Fibroblast of lung (primary cell): ENCODE measurements at regions not wholly inside any gene's neighbourhood (a gene's known extent, or its start where the extent isn't known, plus 50 kb on each side); places are given as distances from the start of the nearest gene placed in this dataset.

Experiments used
- DNase-seq, 2 donors: peaks; one replicate each; pipeline versions ENCODE4 v3.0.0 to v3.0.0-alpha.2; 2010; ENCODE audit warnings: low read depth in 2 of 2
- H2AFZ ChIP-seq: 2 replicates; pipeline ENCODE4 v1.5.1; 2012; ENCODE audit warnings: low read length, control low read depth, inconsistent platforms
- H3K27ac ChIP-seq: 2 replicates; pipeline ENCODE4 v1.5.1; 2011; ENCODE audit warnings: low read length, control low read depth; ENCODE audit not compliant: insufficient read depth
- H3K27me3 ChIP-seq: 2 replicates; pipeline ENCODE4 v1.5.1; 2011; ENCODE audit warnings: mild to moderate bottlenecking, low read length; ENCODE audit not compliant: control insufficient read depth, insufficient read depth
- H3K36me3 ChIP-seq: 2 replicates; pipeline ENCODE4 v1.5.1; 2011; ENCODE audit warnings: low read length; ENCODE audit not compliant: control insufficient read depth, insufficient read depth
- H3K4me1 ChIP-seq: 2 replicates; pipeline ENCODE4 v1.5.1; 2011; ENCODE audit warnings: low read length; ENCODE audit not compliant: control insufficient read depth, insufficient read depth; ENCODE audit errors: extremely low read depth
- H3K4me2 ChIP-seq: 2 replicates; pipeline ENCODE4 v1.5.1; 2011; ENCODE audit warnings: low read length, control low read depth; ENCODE audit not compliant: insufficient read depth; ENCODE audit errors: extremely low read depth
- H3K4me3 ChIP-seq, 4 experiments: fragments of 200-600 bp in 1 of 4; sonication (generic) in 1 of 4; replicated peaks in 1 of 4; 2 replicates each; pipeline ENCODE4 v1.5.1; 2011 to 2016; ENCODE audit warnings: low read length in 4 of 4, low read depth in 3 of 4, mild to moderate bottlenecking in 3 of 4, control low read depth in 2 of 4, inconsistent platforms in 1 of 4, mixed read lengths in 1 of 4; ENCODE audit not compliant: insufficient read depth in 1 of 4; ENCODE audit errors: control extremely low read depth in 1 of 4
- H3K79me2 ChIP-seq: 2 replicates; pipeline ENCODE4 v1.5.1; 2012; ENCODE audit warnings: mild to moderate bottlenecking, low read length, inconsistent platforms; ENCODE audit not compliant: control insufficient read depth, insufficient read depth
- H3K9ac ChIP-seq: 2 replicates; pipeline ENCODE4 v1.5.1; 2011; ENCODE audit warnings: mild to moderate bottlenecking, low read length, control low read depth; ENCODE audit not compliant: insufficient read depth
- H3K9me3 ChIP-seq: 2 replicates; pipeline ENCODE4 v1.5.1; 2012; ENCODE audit warnings: low read depth, low read length; ENCODE audit not compliant: control insufficient read depth, insufficient read depth
- H4K20me1 ChIP-seq: 2 replicates; pipeline ENCODE4 v1.5.1; 2011; ENCODE audit warnings: low read length; ENCODE audit not compliant: control insufficient read depth, insufficient read depth; ENCODE audit errors: extremely low read depth
- EZH2 ChIP-seq: IDR thresholded peaks from 2 replicates; pipeline ENCODE4 v1.5.1; 2012; ENCODE audit warnings: low read length, control low read depth, mild to moderate bottlenecking; ENCODE audit errors: missing control alignments
- TF ChIP-seq, protein P1 (sequence below), 2 donors: IDR thresholded peaks in 1 of 2; conservative IDR thresholded peaks in 1 of 2; 1 replicate in 1 of 2; 2 replicates in 1 of 2; pipeline ENCODE4 v1.5.1; 2011 to 2012; ENCODE audit warnings: low read length in 2 of 2, control low read depth in 1 of 2, inconsistent platforms in 1 of 2, low read depth in 1 of 2, mild to moderate bottlenecking in 1 of 2

- no peak overlapping the region for H3K4me2 ChIP-seq
- no peak for TF ChIP-seq EZH2
- TF ChIP-seq, protein P1, sequence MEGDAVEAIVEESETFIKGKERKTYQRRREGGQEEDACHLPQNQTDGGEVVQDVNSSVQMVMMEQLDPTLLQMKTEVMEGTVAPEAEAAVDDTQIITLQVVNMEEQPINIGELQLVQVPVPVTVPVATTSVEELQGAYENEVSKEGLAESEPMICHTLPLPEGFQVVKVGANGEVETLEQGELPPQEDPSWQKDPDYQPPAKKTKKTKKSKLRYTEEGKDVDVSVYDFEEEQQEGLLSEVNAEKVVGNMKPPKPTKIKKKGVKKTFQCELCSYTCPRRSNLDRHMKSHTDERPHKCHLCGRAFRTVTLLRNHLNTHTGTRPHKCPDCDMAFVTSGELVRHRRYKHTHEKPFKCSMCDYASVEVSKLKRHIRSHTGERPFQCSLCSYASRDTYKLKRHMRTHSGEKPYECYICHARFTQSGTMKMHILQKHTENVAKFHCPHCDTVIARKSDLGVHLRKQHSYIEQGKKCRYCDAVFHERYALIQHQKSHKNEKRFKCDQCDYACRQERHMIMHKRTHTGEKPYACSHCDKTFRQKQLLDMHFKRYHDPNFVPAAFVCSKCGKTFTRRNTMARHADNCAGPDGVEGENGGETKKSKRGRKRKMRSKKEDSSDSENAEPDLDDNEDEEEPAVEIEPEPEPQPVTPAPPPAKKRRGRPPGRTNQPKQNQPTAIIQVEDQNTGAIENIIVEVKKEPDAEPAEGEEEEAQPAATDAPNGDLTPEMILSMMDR (conservative IDR thresholded peaks at IDR 0.05 in 1 of 2, IDR thresholded peaks at IDR 0.05 in 1 of 2; ENCODE audit: low read depth in 1 of 2, low read length in 2 of 2), result no peak
- H3K9ac ChIP-seq, result no peak overlapping the region
- H3K79me2 ChIP-seq, result no peaks in the 10 kb centered on the region
- no peaks in the 10 kb centered on the region for H3K27me3 ChIP-seq
- H2AFZ ChIP-seq, result no peak overlapping the region
- no peaks in the 10 kb centered on the region for H3K9me3 ChIP-seq
- no peak overlapping the region for H3K27ac ChIP-seq
- H3K4me1 ChIP-seq, result no peaks in the 10 kb centered on the region
- peak in 1 of 2 donors; percentile 11 for DNase-seq
- no peaks in the 10 kb centered on the region for H3K36me3 ChIP-seq
- H4K20me1 ChIP-seq, result no peaks in the 10 kb centered on the region
- H3K4me3 ChIP-seq, result no peak overlapping the region
Observed at GRCh38 chr4:52299120-52299519, 248.0 kb downstream of the SPATA18 start.

DNA sequence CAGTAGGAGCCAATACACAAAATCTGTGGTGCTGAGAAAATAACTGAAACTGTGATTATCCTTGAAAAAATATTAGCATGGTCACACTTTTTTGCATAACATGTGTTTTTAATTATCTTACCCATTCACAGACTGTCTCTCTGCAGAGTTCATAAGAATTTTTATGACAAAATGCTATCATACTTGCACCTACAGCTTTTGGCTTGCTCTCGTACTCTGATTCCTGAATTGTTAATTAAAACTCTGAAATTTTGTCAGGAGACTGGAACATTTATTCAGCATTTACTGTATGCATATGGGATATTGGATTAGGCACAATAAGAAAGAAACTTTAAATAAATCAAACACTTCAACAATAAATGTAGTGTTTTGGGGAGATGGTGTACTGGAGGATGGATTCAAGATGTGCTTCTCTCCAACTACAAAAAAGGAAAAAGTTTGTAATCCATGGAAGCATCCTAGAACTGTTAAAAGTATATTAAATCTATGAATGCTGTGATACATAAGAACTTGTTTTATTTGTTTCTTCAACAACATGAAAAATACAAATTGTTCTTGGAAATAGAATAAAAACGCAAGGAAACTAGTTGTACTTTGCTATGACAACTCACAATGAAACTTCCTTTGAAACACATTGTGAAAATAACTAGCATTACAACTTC, 260.5 kb downstream of the SPATA18 start:
- Histone ChIP-seq H3K4me1 (no peaks in the 10 kb centered on the region), H3K36me3 (no peaks in the 10 kb centered on the region), H2AFZ (no peak overlapping the region), H3K79me2 (no peaks in the 10 kb centered on the region), H3K4me2 (no peak overlapping the region), H3K4me3 (no peak overlapping the region), H3K27me3 (no peaks in the 10 kb centered on the region), H3K27ac (no peak overlapping the region), H3K9me3 (no peaks in the 10 kb centered on the region), H3K9ac (no peak overlapping the region), H4K20me1 (no peaks in the 10 kb centered on the region)
- no peak for TF ChIP-seq EZH2
- TF ChIP-seq, protein P1 (conservative IDR thresholded peaks at IDR 0.05 in 1 of 2, IDR thresholded peaks at IDR 0.05 in 1 of 2; ENCODE audit: low read depth in 1 of 2, low read length in 2 of 2), result no peak
- no peak for DNase-seq

- no peaks in the 10 kb centered on the region for H3K9me3 ChIP-seq
- TF ChIP-seq, protein P1 (conservative IDR thresholded peaks at IDR 0.05 in 1 of 2, IDR thresholded peaks at IDR 0.05 in 1 of 2; ENCODE audit: low read depth in 1 of 2, low read length in 2 of 2), result no peak
- TF ChIP-seq EZH2, result no peak
- H2AFZ ChIP-seq, result no peak overlapping the region
- no peak overlapping the region for H3K27ac ChIP-seq
- H3K79me2 ChIP-seq, result no peaks in the 10 kb centered on the region
- no peaks in the 10 kb centered on the region for H3K27me3 ChIP-seq
- H3K9ac ChIP-seq, result no peak overlapping the region
- H3K4me2 ChIP-seq, result no peak overlapping the region
- H3K36me3 ChIP-seq, result no peaks in the 10 kb centered on the region
- H3K4me3 ChIP-seq, result no peak overlapping the region
- H3K4me1 ChIP-seq, result no peaks in the 10 kb centered on the region
- H4K20me1 ChIP-seq, result no peaks in the 10 kb centered on the region
- no peak for DNase-seq
Observed at GRCh38 chr4:52312722-52313121, 261.6 kb downstream of the SPATA18 start.
